Upper lobe of left lung (tissue), 4 donors: ENCODE measurements at regions not wholly inside any gene's neighbourhood (a gene's known extent, or its start where the extent isn't known, plus 50 kb on each side); places are given as distances from the start of the nearest gene placed in this dataset.
"Not testable (repeated sequence)": the region's sequence is repeated elsewhere in the genome, so short reads cannot be mapped to it uniquely, and the experiment has no call there.

Experiments used
- CTCF ChIP-seq, 6 experiments: fragments of 450-650 bp in 4 of 6; fragments of 200-600 bp in 2 of 6; sonication (generic) in 2 of 6; IDR thresholded peaks; one replicate each; pipeline ENCODE4 v1.5.1; 2016 to 2019; ENCODE audit warnings: antibody characterized with exemption in 6 of 6
- EP300 ChIP-seq, 4 donors: sonication (generic); formaldehyde crosslinking; IDR thresholded peaks; one replicate each; pipeline ENCODE4 v1.5.1; 2017; ENCODE audit warnings: antibody characterized with exemption in 4 of 4, control low read depth in 2 of 4
- POLR2A ChIP-seq, 4 donors: fragments of 450-650 bp; IDR thresholded peaks; one replicate each; pipeline ENCODE4 v1.5.1; 2016 to 2017; ENCODE audit warnings: antibody characterized with exemption in 4 of 4, mild to moderate bottlenecking in 2 of 4
- POLR2AphosphoS5 ChIP-seq, 2 donors: sonication (generic); formaldehyde crosslinking; IDR thresholded peaks; one replicate each; pipeline ENCODE4 v1.5.1; 2017; ENCODE audit warnings: antibody characterized with exemption in 2 of 2

GRCh38 chr6:26898785-26899184 is 239.2 kb upstream of the ZNF322 start:
- TF ChIP-seq POLR2AphosphoS5, EP300, CTCF, POLR2A (IDR thresholded peaks at IDR 0.05): not testable (repeated sequence)
